ENCODE measurements at regions not wholly inside any gene's neighbourhood (a gene's known extent, or its start where the extent isn't known, plus 50 kb on each side); places are given as distances from the start of the nearest gene placed in this dataset.

- no peak for DNase-seq (ENCODE audit: low read depth)
Measured at GRCh38 chr5:111004291-111004690, 67.2 kb upstream of the TSLP start.

- no peak for DNase-seq (ENCODE audit: low read depth)
Measured at GRCh38 chr5:111010783-111011182, 60.7 kb upstream of the TSLP start.

GRCh38 chr5:111013011-111013410 is 58.5 kb upstream of the TSLP start:
- no peak for DNase-seq (ENCODE audit: low read depth)

- peak; percentile 12 for DNase-seq (ENCODE audit: low read depth)
Measured at GRCh38 chr5:111016801-111017200, 54.7 kb upstream of the TSLP start.

- DNase-seq (ENCODE audit: low read depth): no peak
Measured at GRCh38 chr5:111017731-111018130, 53.8 kb upstream of the TSLP start.

Measured in fibroblast of gingiva (primary cell).